ENCODE measurements at regions not wholly inside any gene's neighbourhood (a gene's known extent, or its start where the extent isn't known, plus 50 kb on each side); places are given as distances from the start of the nearest gene placed in this dataset.
A peak's percentile ranks its signal among the peaks of the same experiment; 100 is the strongest.

GRCh38 chr12:126776026-126776655 is 1490.8 kb upstream of the TMEM132C start:
- DNase-seq: no peak
- H3K27me3 ChIP-seq (replicated peaks in 2 of 5; ENCODE audit: control insufficient read depth in 4 of 5, insufficient read depth in 5 of 5, low read length in 4 of 5): no peaks in the 10 kb centered on the region
- no peak overlapping the region for H3K4me3 ChIP-seq (ENCODE audit: control insufficient read depth in 1 of 7, extremely low read depth in 1 of 7, insufficient read depth in 4 of 7, low read depth in 2 of 7, low read length in 6 of 7)
- CTCF ChIA-PET: no interaction called here
- WGBS (ENCODE audit: insufficient coverage): 96% methylated on average over 4 of the region's 6 CpGs
- H3K27ac ChIP-seq (ENCODE audit: insufficient read depth in 1 of 2, low read depth in 1 of 2, low read length in 2 of 2, poor library complexity in 1 of 2, severe bottlenecking in 2 of 2): no peak overlapping the region
- no peaks in the 10 kb centered on the region for H3K9me3 ChIP-seq (ENCODE audit: control extremely low read depth in 1 of 5, control insufficient read depth in 4 of 5, insufficient read depth in 2 of 5, low read depth in 1 of 5, low read length in 4 of 5)
- no peaks in the 10 kb centered on the region for H3K4me1 ChIP-seq (ENCODE audit: control extremely low read depth in 1 of 4, control insufficient read depth in 4 of 4, insufficient read depth in 4 of 4, low read length in 3 of 4)
- H3K36me3 ChIP-seq (ENCODE audit: control insufficient read depth in 4 of 4, insufficient read depth in 4 of 4, low read length in 3 of 4): no peaks in the 10 kb centered on the region
- POLR2A ChIA-PET: no interaction called here

GRCh38 chr12:126780343-126780742 is 1486.6 kb upstream of the TMEM132C start:
- 100% methylated on average over 1 of the region's 5 CpGs for WGBS (ENCODE audit: insufficient coverage)
- Histone ChIP-seq H3K36me3 (ENCODE audit: control insufficient read depth in 4 of 4, insufficient read depth in 4 of 4, low read length in 3 of 4) (no peaks in the 10 kb centered on the region), H3K9me3 (ENCODE audit: control extremely low read depth in 1 of 5, control insufficient read depth in 4 of 5, insufficient read depth in 2 of 5, low read depth in 1 of 5, low read length in 4 of 5) (no peaks in the 10 kb centered on the region), H3K4me1 (ENCODE audit: control extremely low read depth in 1 of 4, control insufficient read depth in 4 of 4, insufficient read depth in 4 of 4, low read length in 3 of 4) (no peaks in the 10 kb centered on the region), H3K27me3 (replicated peaks in 2 of 5; ENCODE audit: control insufficient read depth in 4 of 5, insufficient read depth in 5 of 5, low read length in 4 of 5) (no peaks in the 10 kb centered on the region), H3K27ac (ENCODE audit: insufficient read depth in 1 of 2, low read depth in 1 of 2, low read length in 2 of 2, poor library complexity in 1 of 2, severe bottlenecking in 2 of 2) (no peak overlapping the region), H3K4me3 (ENCODE audit: control insufficient read depth in 1 of 7, extremely low read depth in 1 of 7, insufficient read depth in 4 of 7, low read depth in 2 of 7, low read length in 6 of 7) (no peak overlapping the region)
- POLR2A ChIA-PET: no interaction called here
- CTCF ChIA-PET: no interaction called here
- DNase-seq: no peak

- Histone ChIP-seq H3K4me3 (ENCODE audit: control insufficient read depth in 1 of 7, extremely low read depth in 1 of 7, insufficient read depth in 4 of 7, low read depth in 2 of 7, low read length in 6 of 7) (no peak overlapping the region), H3K27me3 (replicated peaks in 2 of 5; ENCODE audit: control insufficient read depth in 4 of 5, insufficient read depth in 5 of 5, low read length in 4 of 5) (no peaks in the 10 kb centered on the region), H3K36me3 (ENCODE audit: control insufficient read depth in 4 of 4, insufficient read depth in 4 of 4, low read length in 3 of 4) (no peaks in the 10 kb centered on the region), H3K27ac (ENCODE audit: insufficient read depth in 1 of 2, low read depth in 1 of 2, low read length in 2 of 2, poor library complexity in 1 of 2, severe bottlenecking in 2 of 2) (no peak overlapping the region), H3K9me3 (ENCODE audit: control extremely low read depth in 1 of 5, control insufficient read depth in 4 of 5, insufficient read depth in 2 of 5, low read depth in 1 of 5, low read length in 4 of 5) (no peaks in the 10 kb centered on the region), H3K4me1 (ENCODE audit: control extremely low read depth in 1 of 4, control insufficient read depth in 4 of 4, insufficient read depth in 4 of 4, low read length in 3 of 4) (no peaks in the 10 kb centered on the region)
- ChIA-PET POLR2A (no interaction called here), CTCF (interaction anchor here (0.9 kb wide), 1 partner anchor 599 kb away, joined by 3 read pairs; no protein-coding TSS in a partner anchor)
- WGBS (ENCODE audit: insufficient coverage): 78% methylated on average over 2 of the region's 3 CpGs
- DNase-seq: no peak
These were observed 1485.4 kb upstream of the TMEM132C start for GRCh38 chr12:126781593-126781992.

- Histone ChIP-seq H3K36me3 (ENCODE audit: control insufficient read depth in 4 of 4, insufficient read depth in 4 of 4, low read length in 3 of 4) (no peaks in the 10 kb centered on the region), H3K4me3 (ENCODE audit: control insufficient read depth in 1 of 7, extremely low read depth in 1 of 7, insufficient read depth in 4 of 7, low read depth in 2 of 7, low read length in 6 of 7) (no peak overlapping the region), H3K27ac (ENCODE audit: insufficient read depth in 1 of 2, low read depth in 1 of 2, low read length in 2 of 2, poor library complexity in 1 of 2, severe bottlenecking in 2 of 2) (no peak overlapping the region), H3K4me1 (ENCODE audit: control extremely low read depth in 1 of 4, control insufficient read depth in 4 of 4, insufficient read depth in 4 of 4, low read length in 3 of 4) (no peaks in the 10 kb centered on the region), H3K9me3 (ENCODE audit: control extremely low read depth in 1 of 5, control insufficient read depth in 4 of 5, insufficient read depth in 2 of 5, low read depth in 1 of 5, low read length in 4 of 5) (no peaks in the 10 kb centered on the region), H3K27me3 (replicated peaks in 2 of 5; ENCODE audit: control insufficient read depth in 4 of 5, insufficient read depth in 5 of 5, low read length in 4 of 5) (no peaks in the 10 kb centered on the region)
- POLR2A ChIA-PET: no interaction called here
- DNase-seq: no peak
- CTCF ChIA-PET: no interaction called here
- 100% methylated on average over 1 of the region's 2 CpGs for whole genome bisulfite sequencing (ENCODE audit: insufficient coverage)
These were observed 1484.9 kb upstream of the TMEM132C start for GRCh38 chr12:126782083-126782482.

GRCh38 chr12:126784328-126784921 is 1482.5 kb upstream of the TMEM132C start:
- H3K27me3 ChIP-seq (replicated peaks in 2 of 5; ENCODE audit: control insufficient read depth in 4 of 5, insufficient read depth in 5 of 5, low read length in 4 of 5): peaks cover 0 to 2% (median 0%) of the 10 kb centered on the region in 5 experiments
- H3K27ac ChIP-seq (ENCODE audit: insufficient read depth in 1 of 2, low read depth in 1 of 2, low read length in 2 of 2, poor library complexity in 1 of 2, severe bottlenecking in 2 of 2): no peak overlapping the region
- ChIA-PET POLR2A (no interaction called here), CTCF (interaction anchor here (0.7 to 2.5 kb wide), 6 partner anchors 17 to 893 kb away, joined by 3 to 7 read pairs (median 4); no protein-coding TSS in a partner anchor)
- no peaks in the 10 kb centered on the region for H3K4me1 ChIP-seq (ENCODE audit: control extremely low read depth in 1 of 4, control insufficient read depth in 4 of 4, insufficient read depth in 4 of 4, low read length in 3 of 4)
- no peaks in the 10 kb centered on the region for H3K9me3 ChIP-seq (ENCODE audit: control extremely low read depth in 1 of 5, control insufficient read depth in 4 of 5, insufficient read depth in 2 of 5, low read depth in 1 of 5, low read length in 4 of 5)
- no peak overlapping the region for H3K4me3 ChIP-seq (ENCODE audit: control insufficient read depth in 1 of 7, extremely low read depth in 1 of 7, insufficient read depth in 4 of 7, low read depth in 2 of 7, low read length in 6 of 7)
- DNase-seq: peak; percentile 28 to 44 (median 35)
- 26% methylated on average over 5 of the region's 9 CpGs for WGBS (ENCODE audit: insufficient coverage)
- H3K36me3 ChIP-seq (ENCODE audit: control insufficient read depth in 4 of 4, insufficient read depth in 4 of 4, low read length in 3 of 4): no peaks in the 10 kb centered on the region

- H3K9me3 ChIP-seq (ENCODE audit: control extremely low read depth in 1 of 5, control insufficient read depth in 4 of 5, insufficient read depth in 2 of 5, low read depth in 1 of 5, low read length in 4 of 5): no peaks in the 10 kb centered on the region
- CTCF ChIA-PET: no interaction called here
These were observed 1477.0 kb upstream of the TMEM132C start for GRCh38 chr12:126789963-126790362.

GRCh38 chr12:126791122-126791521 is 1475.8 kb upstream of the TMEM132C start:
- WGBS (ENCODE audit: insufficient coverage): 81% methylated on average over 8 of the region's 8 CpGs
- no peak for DNase-seq

More at GRCh38 chr12:126789963-126790362, 1477.0 kb upstream of the TMEM132C start:
- Histone ChIP-seq H3K27ac (ENCODE audit: insufficient read depth in 1 of 2, low read depth in 1 of 2, low read length in 2 of 2, poor library complexity in 1 of 2, severe bottlenecking in 2 of 2) (no peak overlapping the region), H3K27me3 (replicated peaks in 2 of 5; ENCODE audit: control insufficient read depth in 4 of 5, insufficient read depth in 5 of 5, low read length in 4 of 5) (peaks cover 0 to 2% (median 0%) of the 10 kb centered on the region in 5 experiments), H3K4me3 (ENCODE audit: control insufficient read depth in 1 of 7, extremely low read depth in 1 of 7, insufficient read depth in 4 of 7, low read depth in 2 of 7, low read length in 6 of 7) (no peak overlapping the region), H3K36me3 (ENCODE audit: control insufficient read depth in 4 of 4, insufficient read depth in 4 of 4, low read length in 3 of 4) (no peaks in the 10 kb centered on the region), H3K4me1 (ENCODE audit: control extremely low read depth in 1 of 4, control insufficient read depth in 4 of 4, insufficient read depth in 4 of 4, low read length in 3 of 4) (no peaks in the 10 kb centered on the region)
- no peak for DNase-seq
- 100% methylated on average over 3 of the region's 4 CpGs for WGBS (ENCODE audit: insufficient coverage)
- POLR2A ChIA-PET: interaction anchor here (0.6 kb wide), 1 partner anchor 33 kb away, joined by 6 read pairs; no protein-coding TSS in a partner anchor

More at GRCh38 chr12:126791122-126791521, 1475.8 kb upstream of the TMEM132C start:
- CTCF ChIA-PET: no interaction called here
- no peak overlapping the region for H3K27ac ChIP-seq (ENCODE audit: insufficient read depth in 1 of 2, low read depth in 1 of 2, low read length in 2 of 2, poor library complexity in 1 of 2, severe bottlenecking in 2 of 2)
- H3K27me3 ChIP-seq (replicated peaks in 2 of 5; ENCODE audit: control insufficient read depth in 4 of 5, insufficient read depth in 5 of 5, low read length in 4 of 5): peaks cover 0 to 2% (median 0%) of the 10 kb centered on the region in 5 experiments
- H3K9me3 ChIP-seq (ENCODE audit: control extremely low read depth in 1 of 5, control insufficient read depth in 4 of 5, insufficient read depth in 2 of 5, low read depth in 1 of 5, low read length in 4 of 5): no peaks in the 10 kb centered on the region
- H3K4me3 ChIP-seq (ENCODE audit: control insufficient read depth in 1 of 7, extremely low read depth in 1 of 7, insufficient read depth in 4 of 7, low read depth in 2 of 7, low read length in 6 of 7): no peak overlapping the region
- H3K4me1 ChIP-seq (ENCODE audit: control extremely low read depth in 1 of 4, control insufficient read depth in 4 of 4, insufficient read depth in 4 of 4, low read length in 3 of 4): no peaks in the 10 kb centered on the region
- POLR2A ChIA-PET: no interaction called here
- H3K36me3 ChIP-seq (ENCODE audit: control insufficient read depth in 4 of 4, insufficient read depth in 4 of 4, low read length in 3 of 4): no peaks in the 10 kb centered on the region

Data from common myeloid progenitor, CD34-positive (primary cell).